Activated CD8-positive, alpha-beta T cell treated with anti-CD3 and anti-CD28 coated beads, Interleukin-2, amount 10 ng/mL, durations not matched to agents 7 days and 5 days (primary cell): ENCODE measurements at regions not wholly inside any gene's neighbourhood (a gene's known extent, or its start where the extent isn't known, plus 50 kb on each side); places are given as distances from the start of the nearest gene placed in this dataset.
"Not testable (repeated sequence)": the region's sequence is repeated elsewhere in the genome, so short reads cannot be mapped to it uniquely, and the experiment has no call there.

Source experiments
- ATAC-seq: fragments of 150-1000 bp; cut with Tn5 transposase; one replicate; pipeline ENCODE4 v1.10.0; 2021; ENCODE audit warnings: moderate library complexity
- CTCF ChIA-PET: fragments of 350-600 bp; sonication (Branson Sonifier 250); formaldehyde crosslinking; loops from one replicate; lab custom pipeline; 2021; ENCODE audit warnings: antibody characterized with exemption; lab: Charles Lee
- POLR2A ChIA-PET: fragments of 350-600 bp; sonication (Branson Sonifier 250); formaldehyde crosslinking; loops from one replicate; lab custom pipeline; 2021; ENCODE audit warnings: antibody characterized with exemption; lab: Charles Lee
- DNase-seq: peaks from one replicate; pipeline ENCODE4 v3.0.0-alpha.2; 2020
- H3K27ac Mint-ChIP-seq: one replicate; pipeline ENCODE4 v1.8.0; 2021; ENCODE audit warnings: mild to moderate bottlenecking, mixed read lengths
- H3K27me3 Mint-ChIP-seq: one replicate; pipeline ENCODE4 v1.8.0; 2021; ENCODE audit warnings: low read depth, mixed read lengths
- H3K36me3 Mint-ChIP-seq: one replicate; pipeline ENCODE4 v1.8.0; 2021; ENCODE audit warnings: low read depth, mixed read lengths
- H3K4me1 Mint-ChIP-seq: one replicate; pipeline ENCODE4 v1.8.0; 2021; ENCODE audit warnings: low read depth, mixed read lengths
- H3K4me3 Mint-ChIP-seq: one replicate; pipeline ENCODE4 v1.8.0; 2021; ENCODE audit warnings: mild to moderate bottlenecking, mixed read lengths
- H3K9me3 Mint-ChIP-seq: one replicate; pipeline ENCODE4 v1.8.0; 2022; ENCODE audit warnings: mixed read lengths; ENCODE audit not compliant: insufficient read depth

DNA sequence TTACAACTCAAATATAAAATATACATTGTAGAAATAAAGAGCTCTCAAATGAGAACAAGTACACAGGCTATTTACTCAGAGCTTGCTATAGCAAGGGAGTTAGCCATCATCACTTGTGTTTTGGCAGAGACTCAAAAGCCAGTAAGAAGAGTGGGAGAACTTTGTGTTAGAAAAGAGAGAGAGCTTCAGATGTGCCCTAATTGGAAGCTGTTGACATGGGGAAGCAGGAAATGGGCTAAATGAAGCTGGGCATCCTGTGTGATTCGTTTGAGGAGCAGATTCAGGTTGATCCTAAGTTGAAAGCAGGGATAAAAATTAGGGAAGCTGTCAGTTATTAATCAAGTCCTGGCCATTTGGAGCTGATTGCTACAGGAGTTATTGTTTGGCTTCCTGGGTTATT lies 207.4 kb upstream of the MAOA start:
- CTCF ChIA-PET = no interaction called here
- Mint-ChIP-seq H3K36me3 (no peaks in the 10 kb centered on the region), H3K27ac (no peak overlapping the region), H3K27me3 (no peaks in the 10 kb centered on the region), H3K4me1 (no peaks in the 10 kb centered on the region), H3K9me3 (peaks cover 4% of the 10 kb centered on the region), H3K4me3 (no peak overlapping the region)
- POLR2A ChIA-PET = no interaction called here
- DNase-seq (no peak), ATAC-seq (no peak)

- H3K4me3 Mint-ChIP-seq = no peak overlapping the region
- no peaks in the 10 kb centered on the region for H3K27me3 Mint-ChIP-seq
- no peak overlapping the region for H3K27ac Mint-ChIP-seq
- DNase-seq (no peak), ATAC-seq (no peak)
- peaks cover 4% of the 10 kb centered on the region for H3K9me3 Mint-ChIP-seq
- no peaks in the 10 kb centered on the region for H3K4me1 Mint-ChIP-seq
- ChIA-PET POLR2A (no interaction called here), CTCF (no interaction called here)
- no peaks in the 10 kb centered on the region for H3K36me3 Mint-ChIP-seq
Observed at GRCh38 chrX:43450355-43450754, 205.7 kb upstream of the MAOA start.

- CTCF ChIA-PET, H3K36me3 Mint-ChIP-seq, H3K27me3 Mint-ChIP-seq, ATAC-seq, H3K4me3 Mint-ChIP-seq, H3K27ac Mint-ChIP-seq, H3K9me3 Mint-ChIP-seq, POLR2A ChIA-PET, H3K4me1 Mint-ChIP-seq, DNase-seq: not testable (repeated sequence)
Observed at GRCh38 chrX:43451976-43452686, 204.0 kb upstream of the MAOA start.

DNA sequence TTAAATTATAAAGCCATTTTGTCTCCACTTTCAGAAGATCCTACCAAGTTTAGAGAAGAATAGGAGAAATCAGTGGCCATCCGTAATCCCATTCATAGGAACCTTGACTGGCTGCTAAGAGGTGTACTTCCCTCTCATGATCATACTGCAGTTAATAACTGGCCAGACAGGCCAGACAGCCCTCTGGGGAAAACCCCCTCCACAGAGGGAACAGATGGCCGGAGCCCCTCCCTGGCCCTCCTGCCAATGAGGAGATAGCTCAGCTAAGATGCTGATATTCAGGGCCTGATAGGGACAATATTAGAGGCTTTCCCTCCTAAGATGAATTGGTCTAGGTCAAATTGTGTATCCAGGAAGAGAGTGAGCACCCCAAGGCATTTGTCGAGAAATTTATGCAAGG lies 200.0 kb upstream of the MAOA start:
- Mint-ChIP-seq H3K4me1 (no peaks in the 10 kb centered on the region), H3K27ac (no peak overlapping the region), H3K27me3 (no peaks in the 10 kb centered on the region), H3K9me3 (no peaks in the 10 kb centered on the region), H3K4me3 (no peak overlapping the region), H3K36me3 (no peaks in the 10 kb centered on the region)
- POLR2A ChIA-PET = no interaction called here
- no peak for ATAC-seq
- CTCF ChIA-PET = no interaction called here
- no peak for DNase-seq

GRCh38 chrX:43456906-43457305 lies 199.2 kb upstream of the MAOA start:
- CTCF ChIA-PET = no interaction called here
- POLR2A ChIA-PET = no interaction called here
- ATAC-seq (no peak), DNase-seq (no peak)
- Mint-ChIP-seq H3K27ac (no peak overlapping the region), H3K36me3 (no peaks in the 10 kb centered on the region), H3K27me3 (no peaks in the 10 kb centered on the region), H3K4me3 (no peak overlapping the region), H3K9me3 (no peaks in the 10 kb centered on the region), H3K4me1 (no peaks in the 10 kb centered on the region)

DNA sequence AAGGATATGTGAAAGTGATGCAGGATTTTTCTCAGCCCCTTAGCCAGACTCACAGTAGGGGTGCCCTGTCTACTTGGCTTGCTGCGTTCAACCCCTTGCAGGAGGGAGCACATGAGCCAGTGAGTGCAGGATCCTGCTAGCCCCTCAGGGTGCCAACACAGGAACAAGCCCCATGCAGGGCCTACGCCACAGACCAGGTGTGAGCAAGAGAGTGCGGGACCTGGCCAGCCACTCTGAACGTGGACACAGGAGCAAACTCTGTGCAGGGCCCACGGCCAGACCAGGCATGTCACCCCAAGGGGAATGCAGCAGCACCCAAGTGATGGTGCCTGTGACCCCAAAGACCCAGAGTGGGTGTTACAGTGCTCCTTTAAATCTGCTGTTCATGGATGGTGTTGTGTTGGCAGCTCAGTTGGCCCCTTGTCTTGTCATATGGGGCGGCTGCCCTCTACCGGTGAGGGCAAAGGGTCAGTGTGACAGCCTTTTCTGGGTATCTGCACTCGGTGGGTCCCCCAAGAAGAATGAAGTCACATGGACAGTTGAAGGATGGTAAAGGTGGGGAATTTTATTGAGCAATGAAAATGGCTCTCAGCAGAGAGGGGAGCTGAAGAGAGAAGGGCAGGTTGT lies 188.4 kb upstream of the MAOA start:
- POLR2A ChIA-PET = no interaction called here
- Mint-ChIP-seq H3K27me3 (no peaks in the 10 kb centered on the region), H3K27ac (no peak overlapping the region), H3K9me3 (no peaks in the 10 kb centered on the region), H3K4me3 (no peak overlapping the region), H3K4me1 (peaks cover 7% of the 10 kb centered on the region), H3K36me3 (no peaks in the 10 kb centered on the region)
- DNase-seq = no peak
- CTCF ChIA-PET = interaction anchor here (0.6 kb wide), 1 partner anchor 224 kb away, joined by 3 read pairs; no protein-coding TSS in a partner anchor
- ATAC-seq = no peak

GRCh38 chrX:43469391-43470054 lies 186.6 kb upstream of the MAOA start:
- no peaks in the 10 kb centered on the region for H3K36me3 Mint-ChIP-seq
- DNase-seq (no peak), ATAC-seq (no peak)
- no peaks in the 10 kb centered on the region for H3K9me3 Mint-ChIP-seq
- no peak overlapping the region for H3K27ac Mint-ChIP-seq
- POLR2A ChIA-PET = no interaction called here
- no peaks in the 10 kb centered on the region for H3K27me3 Mint-ChIP-seq
- CTCF ChIA-PET = no interaction called here
- H3K4me1 Mint-ChIP-seq = peaks cover 7% of the 10 kb centered on the region
- no peak overlapping the region for H3K4me3 Mint-ChIP-seq

DNA sequence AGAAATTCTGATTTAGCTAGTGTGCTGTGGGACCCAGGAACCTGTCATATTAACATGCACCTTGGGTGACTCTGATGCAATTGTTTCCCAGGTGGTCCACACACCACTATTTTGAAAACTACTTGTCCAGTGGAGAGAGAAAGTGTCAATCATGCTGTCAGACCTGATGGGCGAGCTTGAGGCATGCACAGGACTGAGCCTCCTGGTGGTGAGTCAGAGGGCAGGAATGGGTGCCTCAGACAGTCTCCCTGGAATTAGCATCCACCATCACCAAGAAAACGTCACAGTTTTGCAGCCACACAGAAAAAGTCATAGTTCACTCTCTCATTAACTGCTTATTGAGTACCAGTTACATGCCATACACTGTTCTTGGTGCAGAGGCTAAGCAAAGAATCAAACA lies 181.8 kb upstream of the MAOA start:
- Mint-ChIP-seq H3K4me1 (peaks cover 2% of the 10 kb centered on the region), H3K36me3 (no peaks in the 10 kb centered on the region), H3K27me3 (no peaks in the 10 kb centered on the region), H3K27ac (no peak overlapping the region), H3K4me3 (no peak overlapping the region), H3K9me3 (no peaks in the 10 kb centered on the region)
- ATAC-seq (no peak), DNase-seq (no peak)
- CTCF ChIA-PET = no interaction called here
- POLR2A ChIA-PET = no interaction called here

GRCh38 chrX:43479070-43479469 lies 177.0 kb upstream of the MAOA start:
- Mint-ChIP-seq H3K9me3 (no peaks in the 10 kb centered on the region), H3K36me3 (no peaks in the 10 kb centered on the region), H3K27me3 (no peaks in the 10 kb centered on the region), H3K27ac (no peak overlapping the region), H3K4me1 (no peaks in the 10 kb centered on the region), H3K4me3 (no peak overlapping the region)
- ATAC-seq (no peak), DNase-seq (no peak)
- POLR2A ChIA-PET = no interaction called here
- CTCF ChIA-PET = no interaction called here

DNA sequence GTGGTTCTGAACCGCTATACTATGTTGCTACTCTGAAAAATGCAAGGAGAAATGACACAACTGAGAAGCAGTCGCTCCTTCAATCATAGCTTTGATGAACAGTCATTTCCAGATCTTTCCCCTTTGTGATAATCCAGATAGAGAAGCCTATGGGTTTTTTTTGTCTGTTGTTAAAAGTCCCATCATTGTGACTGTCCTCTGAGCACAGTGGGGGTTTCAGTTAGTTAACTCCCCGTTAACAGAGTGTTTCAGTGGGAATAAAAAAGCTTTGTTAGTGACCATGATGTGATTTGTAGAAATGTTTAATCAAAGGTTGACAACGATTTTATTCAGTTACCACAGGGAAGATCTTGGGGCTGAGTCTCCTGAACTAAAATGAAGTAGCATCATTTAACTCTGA lies 176.2 kb upstream of the MAOA start:
- Mint-ChIP-seq H3K9me3 (no peaks in the 10 kb centered on the region), H3K4me1 (no peaks in the 10 kb centered on the region), H3K36me3 (no peaks in the 10 kb centered on the region), H3K27ac (no peak overlapping the region), H3K4me3 (no peak overlapping the region), H3K27me3 (no peaks in the 10 kb centered on the region)
- ATAC-seq (no peak), DNase-seq (no peak)
- POLR2A ChIA-PET = no interaction called here
- CTCF ChIA-PET = no interaction called here

DNA sequence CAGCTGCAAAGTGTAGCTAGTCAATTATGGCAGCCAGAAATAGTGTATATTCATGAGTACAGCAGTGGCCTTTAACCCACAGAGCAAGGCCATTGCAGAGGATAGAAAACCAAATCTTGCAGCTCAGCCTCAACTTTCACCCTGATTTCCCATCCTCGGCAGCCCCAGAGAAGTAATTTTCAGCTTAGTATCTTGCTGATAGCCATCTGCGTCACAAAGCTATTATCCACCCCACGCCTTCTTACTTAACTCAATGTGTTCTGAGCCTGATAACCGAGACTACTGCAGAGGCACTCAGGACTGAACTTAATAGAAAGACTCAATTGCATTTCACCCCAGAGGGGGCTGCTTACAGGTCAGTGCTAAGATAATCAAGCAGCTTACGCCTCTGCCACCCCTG lies 174.5 kb upstream of the MAOA start:
- Mint-ChIP-seq H3K27ac (no peak overlapping the region), H3K4me3 (no peak overlapping the region), H3K4me1 (no peaks in the 10 kb centered on the region), H3K36me3 (no peaks in the 10 kb centered on the region), H3K9me3 (no peaks in the 10 kb centered on the region), H3K27me3 (no peaks in the 10 kb centered on the region)
- ChIA-PET CTCF (no interaction called here), POLR2A (no interaction called here)
- ATAC-seq (no peak), DNase-seq (no peak)

DNA sequence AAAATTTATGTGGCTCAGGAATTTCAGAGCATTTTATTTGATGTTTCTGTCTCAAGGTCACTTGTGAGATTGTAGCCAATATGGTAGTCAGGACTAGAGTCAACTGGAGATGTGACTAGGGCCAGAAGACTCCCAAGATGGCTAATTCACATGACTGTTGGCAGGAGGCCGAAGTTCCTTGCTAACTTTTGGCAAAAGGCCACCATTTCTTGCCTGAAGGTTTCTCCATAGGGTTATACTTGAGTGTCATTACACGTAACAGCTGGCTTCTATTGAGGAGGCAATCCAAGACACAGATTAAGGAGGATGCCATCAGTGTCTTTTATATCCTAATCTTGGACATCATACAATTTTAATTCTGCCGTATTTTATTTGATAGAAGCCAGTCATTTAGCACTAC lies 162.3 kb upstream of the MAOA start:
- Mint-ChIP-seq H3K27me3 (no peaks in the 10 kb centered on the region), H3K4me1 (no peaks in the 10 kb centered on the region), H3K36me3 (no peaks in the 10 kb centered on the region), H3K4me3 (no peak overlapping the region), H3K27ac (no peak overlapping the region), H3K9me3 (no peaks in the 10 kb centered on the region)
- DNase-seq (no peak), ATAC-seq (no peak)
- CTCF ChIA-PET = no interaction called here
- POLR2A ChIA-PET = no interaction called here
